ENCODE measurements at regions not wholly inside any gene's neighbourhood (a gene's known extent, or its start where the extent isn't known, plus 50 kb on each side); places are given as distances from the start of the nearest gene placed in this dataset.

- intact Hi-C loops (cut with micrococcal nuclease) = no loop called here
Observed at GRCh38 chr3:150104564-150104963, 133.9 kb upstream of the PFN2 start.

DNA sequence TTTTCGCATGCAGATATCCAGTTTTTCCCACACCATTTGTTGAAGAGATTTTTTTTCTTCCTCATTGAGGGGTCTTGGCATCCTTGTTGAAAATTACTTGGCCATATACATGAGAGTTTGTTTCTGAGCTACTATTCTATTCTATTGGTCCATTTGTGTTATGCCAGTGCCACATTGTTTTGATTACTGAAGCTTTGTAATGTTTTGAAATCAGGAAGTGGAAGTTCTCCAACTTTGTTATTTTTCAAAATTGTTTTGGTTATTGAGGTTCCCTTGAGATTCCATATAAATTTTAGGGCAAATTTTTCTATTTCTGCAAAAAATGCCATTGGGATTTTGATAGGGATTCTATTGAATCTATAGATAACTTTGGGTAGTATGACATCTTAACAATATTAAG lies 130.3 kb upstream of the PFN2 start:
- RAD21 ChIA-PET (ENCODE audit: low non-redundant PET in 1 of 2, low total read pairs in 2 of 2, uncharacterized antibody in 2 of 2, unreplicated experiment in 2 of 2) = no interaction called here
- no peak overlapping the region for H3K4me3 ChIP-seq (replicated peaks in 1 of 2; ENCODE audit: low read depth in 1 of 2, low read length in 2 of 2)
- H3K27me3 ChIP-seq (ENCODE audit: insufficient read depth, low read length) = no peaks in the 10 kb centered on the region
- POLR2A ChIA-PET = no interaction called here
- no peaks in the 10 kb centered on the region for H3K36me3 ChIP-seq (ENCODE audit: control insufficient read depth in 1 of 2, insufficient read depth in 2 of 2, low read length in 2 of 2)
- H3K4me2 ChIP-seq (ENCODE audit: low read length) = no peak overlapping the region
- ATAC-seq = no peak
- no peak overlapping the region for H3K27ac ChIP-seq (ENCODE audit: low read depth, low read length)
- H3K4me1 ChIP-seq (ENCODE audit: control insufficient read depth in 1 of 2, insufficient read depth in 2 of 2, low read length in 2 of 2) = no peaks in the 10 kb centered on the region
- no peaks in the 10 kb centered on the region for H4K20me1 ChIP-seq (ENCODE audit: insufficient read depth)
- no peak for DNase-seq (ENCODE audit: low read depth, low spot score)
- no peak overlapping the region for H3K9ac ChIP-seq (ENCODE audit: low read length)
- no peaks in the 10 kb centered on the region for H3K79me2 ChIP-seq (ENCODE audit: insufficient read depth, low read length)
- intact Hi-C loops (cut with micrococcal nuclease) = no loop called here
- CTCF ChIA-PET = no interaction called here
- H3K9me3 ChIP-seq (ENCODE audit: control insufficient read depth in 1 of 2, insufficient read depth in 1 of 2, low read depth in 1 of 2, low read length in 2 of 2) = no peaks in the 10 kb centered on the region
- H3K9me2 ChIP-seq (ENCODE audit: insufficient read depth) = no peaks in the 10 kb centered on the region
- no peak overlapping the region for H2AFZ ChIP-seq (ENCODE audit: low read depth, low read length, poor library complexity, severe bottlenecking)
- BruUV-seq (replicated peaks) = no TSS peak
- TF ChIP-seq EZH2 (IDR thresholded peaks at IDR 0.05) = no peak
- no peak for TF ChIP-seq EGR1 (IDR thresholded peaks at IDR 0.05; ENCODE audit: low read depth)
- no peak for TF ChIP-seq ELF1 (IDR thresholded peaks at IDR 0.05; ENCODE audit: borderline replicate concordance, low read depth)
- TF ChIP-seq JUND (IDR thresholded peaks at IDR 0.05) = no peak
- TF ChIP-seq SP1 (IDR thresholded peaks at IDR 0.05; ENCODE audit: low read depth) = no peak
- TF ChIP-seq, protein P1, sequence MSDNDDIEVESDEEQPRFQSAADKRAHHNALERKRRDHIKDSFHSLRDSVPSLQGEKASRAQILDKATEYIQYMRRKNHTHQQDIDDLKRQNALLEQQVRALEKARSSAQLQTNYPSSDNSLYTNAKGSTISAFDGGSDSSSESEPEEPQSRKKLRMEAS (IDR thresholded peaks at IDR 0.05) = no peak
- TF ChIP-seq TCF7L2 (IDR thresholded peaks at IDR 0.05; ENCODE audit: borderline replicate concordance, extremely low read depth, insufficient read depth, insufficient read length) = no peak
- TF ChIP-seq CBX3 (IDR thresholded peaks at IDR 0.05; ENCODE audit: low read depth) = no peak
- no peak for TF ChIP-seq ZBTB33 (IDR thresholded peaks at IDR 0.05; ENCODE audit: extremely low read depth, insufficient replicate concordance, low read length)
- TF ChIP-seq POLR2AphosphoS5 (IDR thresholded peaks at IDR 0.05; ENCODE audit: low read depth, low read length) = no peak
- no peak for TF ChIP-seq SRF (IDR thresholded peaks at IDR 0.05; ENCODE audit: low read depth)
- TF ChIP-seq, protein P2, sequence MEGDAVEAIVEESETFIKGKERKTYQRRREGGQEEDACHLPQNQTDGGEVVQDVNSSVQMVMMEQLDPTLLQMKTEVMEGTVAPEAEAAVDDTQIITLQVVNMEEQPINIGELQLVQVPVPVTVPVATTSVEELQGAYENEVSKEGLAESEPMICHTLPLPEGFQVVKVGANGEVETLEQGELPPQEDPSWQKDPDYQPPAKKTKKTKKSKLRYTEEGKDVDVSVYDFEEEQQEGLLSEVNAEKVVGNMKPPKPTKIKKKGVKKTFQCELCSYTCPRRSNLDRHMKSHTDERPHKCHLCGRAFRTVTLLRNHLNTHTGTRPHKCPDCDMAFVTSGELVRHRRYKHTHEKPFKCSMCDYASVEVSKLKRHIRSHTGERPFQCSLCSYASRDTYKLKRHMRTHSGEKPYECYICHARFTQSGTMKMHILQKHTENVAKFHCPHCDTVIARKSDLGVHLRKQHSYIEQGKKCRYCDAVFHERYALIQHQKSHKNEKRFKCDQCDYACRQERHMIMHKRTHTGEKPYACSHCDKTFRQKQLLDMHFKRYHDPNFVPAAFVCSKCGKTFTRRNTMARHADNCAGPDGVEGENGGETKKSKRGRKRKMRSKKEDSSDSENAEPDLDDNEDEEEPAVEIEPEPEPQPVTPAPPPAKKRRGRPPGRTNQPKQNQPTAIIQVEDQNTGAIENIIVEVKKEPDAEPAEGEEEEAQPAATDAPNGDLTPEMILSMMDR (IDR thresholded peaks at IDR 0.05 in 2 of 3, conservative IDR thresholded peaks at IDR 0.05 in 1 of 3; ENCODE audit: borderline replicate concordance in 1 of 3, insufficient read depth in 1 of 3, low read depth in 2 of 3, low read length in 2 of 3) = no peak
- no peak for TF ChIP-seq POLR2A (IDR thresholded peaks at IDR 0.05; ENCODE audit: borderline replicate concordance, extremely low read depth, insufficient read depth, insufficient read length)
- TF ChIP-seq RAD21 (IDR thresholded peaks at IDR 0.05; ENCODE audit: low read depth) = no peak

More at GRCh38 chr3:150104564-150104963, 133.9 kb upstream of the PFN2 start:
- Histone ChIP-seq H3K4me1 (ENCODE audit: control insufficient read depth in 1 of 2, insufficient read depth in 2 of 2, low read length in 2 of 2) (peaks cover 0 to 5% of the 10 kb centered on the region in 2 experiments; a peak in 2 of 4 replicates), H4K20me1 (ENCODE audit: insufficient read depth) (no peaks in the 10 kb centered on the region), H3K9me3 (ENCODE audit: control insufficient read depth in 1 of 2, insufficient read depth in 1 of 2, low read depth in 1 of 2, low read length in 2 of 2) (no peaks in the 10 kb centered on the region), H3K27ac (ENCODE audit: low read depth, low read length) (no peak overlapping the region), H3K27me3 (ENCODE audit: insufficient read depth, low read length) (no peaks in the 10 kb centered on the region), H3K4me2 (ENCODE audit: low read length) (no peak overlapping the region), H3K9ac (ENCODE audit: low read length) (no peak overlapping the region), H3K36me3 (ENCODE audit: control insufficient read depth in 1 of 2, insufficient read depth in 2 of 2, low read length in 2 of 2) (no peaks in the 10 kb centered on the region), H3K79me2 (ENCODE audit: insufficient read depth, low read length) (no peaks in the 10 kb centered on the region), H2AFZ (ENCODE audit: low read depth, low read length, poor library complexity, severe bottlenecking) (no peak overlapping the region), H3K9me2 (ENCODE audit: insufficient read depth) (no peaks in the 10 kb centered on the region), H3K4me3 (replicated peaks in 1 of 2; ENCODE audit: low read depth in 1 of 2, low read length in 2 of 2) (no peak overlapping the region)
- ATAC-seq = no peak
- ChIA-PET RAD21 (ENCODE audit: low non-redundant PET in 1 of 2, low total read pairs in 2 of 2, uncharacterized antibody in 2 of 2, unreplicated experiment in 2 of 2) (no interaction called here), CTCF (no interaction called here), POLR2A (interaction anchor here (1.1 kb wide), 1 partner anchor 10 kb away, joined by 3 read pairs; no protein-coding TSS in a partner anchor)
- BruUV-seq (replicated peaks) = no TSS peak
- no peak for DNase-seq (ENCODE audit: low read depth, low spot score)
- TF ChIP-seq TCF7L2 (IDR thresholded peaks at IDR 0.05; ENCODE audit: borderline replicate concordance, extremely low read depth, insufficient read depth, insufficient read length) (no peak), JUND (IDR thresholded peaks at IDR 0.05) (no peak), ZFX (IDR thresholded peaks at IDR 0.05) (no peak), POLR2AphosphoS5 (IDR thresholded peaks at IDR 0.05; ENCODE audit: low read depth, low read length) (no peak), POLR2A (IDR thresholded peaks at IDR 0.05; ENCODE audit: borderline replicate concordance, extremely low read depth, insufficient read depth, insufficient read length) (no peak), EGR1 (IDR thresholded peaks at IDR 0.05; ENCODE audit: low read depth) (no peak)
- TF ChIP-seq, protein P3, sequence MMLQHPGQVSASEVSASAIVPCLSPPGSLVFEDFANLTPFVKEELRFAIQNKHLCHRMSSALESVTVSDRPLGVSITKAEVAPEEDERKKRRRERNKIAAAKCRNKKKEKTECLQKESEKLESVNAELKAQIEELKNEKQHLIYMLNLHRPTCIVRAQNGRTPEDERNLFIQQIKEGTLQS (IDR thresholded peaks at IDR 0.05) = no peak
- TF ChIP-seq, protein P1 (IDR thresholded peaks at IDR 0.05) = no peak

Data from HCT116 (cell line).